MM.1S (cell line): ENCODE measurements at regions not wholly inside any gene's neighbourhood (a gene's known extent, or its start where the extent isn't known, plus 50 kb on each side); places are given as distances from the start of the nearest gene placed in this dataset.

Experiments used
- DNase-seq: peaks from one replicate; pipeline ENCODE4 v3.0.0-alpha.2; 2015
- H2AFZ ChIP-seq: fragments of 300-600 bp; sonication (generic); 2 replicates; pipeline ENCODE4 v1.6.0; 2016; ENCODE audit warnings: antibody characterized with exemption, low read length
- H3F3A ChIP-seq: fragments of 300-600 bp; sonication (generic); 2 replicates; pipeline ENCODE4 v1.6.1; 2016; ENCODE audit warnings: mild to moderate bottlenecking, antibody characterized with exemption, low read length, moderate library complexity, mixed read lengths; ENCODE audit not compliant: insufficient read depth
- H3K27ac ChIP-seq: fragments of 300-600 bp; sonication (generic); 2 replicates; pipeline ENCODE4 v1.5.1; 2016; ENCODE audit warnings: mild to moderate bottlenecking, low read length
- H3K27me3 ChIP-seq: fragments of 300-600 bp; sonication (generic); replicated peaks from 2 replicates; pipeline ENCODE4 v1.6.0; 2016; ENCODE audit warnings: low read length; ENCODE audit not compliant: insufficient read depth
- H3K36me3 ChIP-seq: fragments of 300-600 bp; sonication (generic); replicated peaks from 2 replicates; pipeline ENCODE4 v1.6.1; 2016; ENCODE audit warnings: mild to moderate bottlenecking, low read length, mixed read lengths; ENCODE audit not compliant: insufficient read depth
- H3K4me1 ChIP-seq: fragments of 300-600 bp; sonication (generic); 2 replicates; pipeline ENCODE4 v1.6.1; 2016; ENCODE audit warnings: low read length, mixed read lengths
- H3K4me2 ChIP-seq: fragments of 300-600 bp; sonication (generic); 2 replicates; pipeline ENCODE4 v1.6.0; 2016; ENCODE audit warnings: low read depth, low read length
- H3K4me3 ChIP-seq: fragments of 300-600 bp; sonication (generic); 2 replicates; pipeline ENCODE4 v1.5.1; 2016; ENCODE audit warnings: low read length, mixed read lengths
- H3K79me2 ChIP-seq: fragments of 300-600 bp; sonication (generic); 2 replicates; pipeline ENCODE4 v1.6.1; 2016; ENCODE audit warnings: mixed run types, low read length, mixed read lengths
- H3K9ac ChIP-seq: fragments of 300-600 bp; sonication (generic); 2 replicates; pipeline ENCODE4 v1.6.1; 2016; ENCODE audit warnings: low read length, mixed read lengths
- H3K9me2 ChIP-seq: fragments of 300-600 bp; sonication (generic); replicated peaks from 2 replicates; pipeline ENCODE4 v1.6.1; 2016; ENCODE audit warnings: mild to moderate bottlenecking, low read length, mixed read lengths; ENCODE audit not compliant: insufficient read depth
- H3K9me3 ChIP-seq: fragments of 300-600 bp; sonication (generic); replicated peaks from 2 replicates; pipeline ENCODE4 v1.6.1; 2016; ENCODE audit warnings: mild to moderate bottlenecking, low read length, mixed read lengths; ENCODE audit not compliant: insufficient read depth
- H4K20me1 ChIP-seq: fragments of 300-600 bp; sonication (generic); 2 replicates; pipeline ENCODE4 v1.6.1; 2016; ENCODE audit warnings: mild to moderate bottlenecking, low read length, moderate library complexity, mixed read lengths; ENCODE audit not compliant: insufficient read depth
- CTCF ChIP-seq: fragments of 300-600 bp; sonication (generic); IDR thresholded peaks from 2 replicates; pipeline ENCODE4 v1.5.1; 2016; ENCODE audit warnings: antibody characterized with exemption, low read length, mixed read lengths
- EZH2 ChIP-seq: fragments of 300-600 bp; sonication (generic); optimal IDR thresholded peaks from 2 replicates; pipeline ENCODE3; 2017; ENCODE audit warnings: low read depth, mild to moderate bottlenecking, antibody characterized with exemption, low read length, mixed read lengths
- EZH2phosphoT487 ChIP-seq: fragments of 300-600 bp; sonication (generic); IDR thresholded peaks from 2 replicates; pipeline ENCODE4 v1.6.1; 2018; ENCODE audit warnings: antibody characterized with exemption, low read length

- no peaks in the 10 kb centered on the region for H3K9me3 ChIP-seq
- no peaks in the 10 kb centered on the region for H3K79me2 ChIP-seq
- H3K4me2 ChIP-seq, result no peak overlapping the region
- no peaks in the 10 kb centered on the region for H3K9me2 ChIP-seq
- H3F3A ChIP-seq, result no peaks in the 10 kb centered on the region
- H3K4me1 ChIP-seq, result no peaks in the 10 kb centered on the region
- H3K27me3 ChIP-seq, result peaks cover 90% of the 10 kb centered on the region
- no peak overlapping the region for H2AFZ ChIP-seq
- no peak overlapping the region for H3K4me3 ChIP-seq
- no peak for DNase-seq
- no peaks in the 10 kb centered on the region for H4K20me1 ChIP-seq
- H3K36me3 ChIP-seq, result no peaks in the 10 kb centered on the region
- H3K9ac ChIP-seq, result no peak overlapping the region
- no peak overlapping the region for H3K27ac ChIP-seq
- TF ChIP-seq EZH2 (no peak), CTCF (no peak), EZH2phosphoT487 (no peak)
Measured at GRCh38 chr10:100658269-100658668, 87.1 kb upstream of the PAX2 start.

GRCh38 chr10:100659361-100660098 lies 85.9 kb upstream of the PAX2 start:
- DNase-seq, result no peak
- no peaks in the 10 kb centered on the region for H3K9me2 ChIP-seq
- H2AFZ ChIP-seq, result no peak overlapping the region
- H3K4me3 ChIP-seq, result no peak overlapping the region
- no peaks in the 10 kb centered on the region for H3K36me3 ChIP-seq
- TF ChIP-seq EZH2phosphoT487 (no peak), EZH2 (no peak), CTCF (no peak)
- H3K27ac ChIP-seq, result no peak overlapping the region
- H3K4me1 ChIP-seq, result no peaks in the 10 kb centered on the region
- no peaks in the 10 kb centered on the region for H3F3A ChIP-seq
- H3K4me2 ChIP-seq, result no peak overlapping the region
- H4K20me1 ChIP-seq, result no peaks in the 10 kb centered on the region
- H3K79me2 ChIP-seq, result no peaks in the 10 kb centered on the region
- no peaks in the 10 kb centered on the region for H3K9me3 ChIP-seq
- H3K9ac ChIP-seq, result no peak overlapping the region
- peaks cover 89% of the 10 kb centered on the region for H3K27me3 ChIP-seq

- H3K9ac ChIP-seq, result no peak overlapping the region
- H3K79me2 ChIP-seq, result no peaks in the 10 kb centered on the region
- no peaks in the 10 kb centered on the region for H4K20me1 ChIP-seq
- H3K27me3 ChIP-seq, result peaks cover 86% of the 10 kb centered on the region
- TF ChIP-seq EZH2phosphoT487 (no peak), EZH2 (no peak), CTCF (no peak)
- H3K4me1 ChIP-seq, result no peaks in the 10 kb centered on the region
- no peak overlapping the region for H3K27ac ChIP-seq
- no peak overlapping the region for H3K4me2 ChIP-seq
- H3K9me3 ChIP-seq, result no peaks in the 10 kb centered on the region
- DNase-seq, result no peak
- no peaks in the 10 kb centered on the region for H3K9me2 ChIP-seq
- no peaks in the 10 kb centered on the region for H3K36me3 ChIP-seq
- H3F3A ChIP-seq, result no peaks in the 10 kb centered on the region
- H2AFZ ChIP-seq, result no peak overlapping the region
- no peak overlapping the region for H3K4me3 ChIP-seq
Measured at GRCh38 chr10:100660365-100660764, 85.0 kb upstream of the PAX2 start.
